ENCODE measurements at regions not wholly inside any gene's neighbourhood (a gene's known extent, or its start where the extent isn't known, plus 50 kb on each side); places are given as distances from the start of the nearest gene placed in this dataset.
A peak's percentile ranks its signal among the peaks of the same experiment; 100 is the strongest.

DNA sequence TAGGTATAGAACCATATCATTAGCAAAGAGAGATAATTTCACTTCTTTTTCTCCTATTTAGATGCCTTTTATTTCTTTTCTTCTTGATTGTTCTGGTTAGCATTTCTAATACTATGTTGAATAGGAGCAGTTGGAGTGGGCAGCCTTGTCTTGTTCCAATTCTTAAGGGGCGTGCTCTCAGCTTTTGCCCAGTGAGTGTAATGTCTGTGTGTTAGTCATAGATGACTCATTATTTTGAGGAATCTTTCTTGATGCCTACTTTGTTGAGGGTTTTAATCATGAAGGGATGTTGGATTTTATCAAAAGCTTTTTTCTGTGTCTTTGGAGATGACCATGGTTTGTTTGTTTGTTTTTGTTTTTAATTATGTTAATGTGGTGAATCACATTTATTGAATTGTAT is 1453.1 kb upstream of the SLC39A10 start:
- TF ChIP-seq, protein P1, sequence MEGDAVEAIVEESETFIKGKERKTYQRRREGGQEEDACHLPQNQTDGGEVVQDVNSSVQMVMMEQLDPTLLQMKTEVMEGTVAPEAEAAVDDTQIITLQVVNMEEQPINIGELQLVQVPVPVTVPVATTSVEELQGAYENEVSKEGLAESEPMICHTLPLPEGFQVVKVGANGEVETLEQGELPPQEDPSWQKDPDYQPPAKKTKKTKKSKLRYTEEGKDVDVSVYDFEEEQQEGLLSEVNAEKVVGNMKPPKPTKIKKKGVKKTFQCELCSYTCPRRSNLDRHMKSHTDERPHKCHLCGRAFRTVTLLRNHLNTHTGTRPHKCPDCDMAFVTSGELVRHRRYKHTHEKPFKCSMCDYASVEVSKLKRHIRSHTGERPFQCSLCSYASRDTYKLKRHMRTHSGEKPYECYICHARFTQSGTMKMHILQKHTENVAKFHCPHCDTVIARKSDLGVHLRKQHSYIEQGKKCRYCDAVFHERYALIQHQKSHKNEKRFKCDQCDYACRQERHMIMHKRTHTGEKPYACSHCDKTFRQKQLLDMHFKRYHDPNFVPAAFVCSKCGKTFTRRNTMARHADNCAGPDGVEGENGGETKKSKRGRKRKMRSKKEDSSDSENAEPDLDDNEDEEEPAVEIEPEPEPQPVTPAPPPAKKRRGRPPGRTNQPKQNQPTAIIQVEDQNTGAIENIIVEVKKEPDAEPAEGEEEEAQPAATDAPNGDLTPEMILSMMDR (IDR thresholded peaks at IDR 0.05; ENCODE audit: low read length) = no peak
- no peak for TF ChIP-seq EZH2phosphoT487 (IDR thresholded peaks at IDR 0.05; ENCODE audit: low read length)
- TF ChIP-seq EZH2 (optimal IDR thresholded peaks at IDR 0.05; ENCODE audit: low read depth, low read length) = no peak
- H3K27ac ChIP-seq (ENCODE audit: low read length) = no peak overlapping the region
- H3K36me3 ChIP-seq (replicated peaks; ENCODE audit: insufficient read depth, low read length) = no peaks in the 10 kb centered on the region
- H3K27me3 ChIP-seq (replicated peaks; ENCODE audit: insufficient read depth, low read length) = no peaks in the 10 kb centered on the region
- no peaks in the 10 kb centered on the region for H3K4me1 ChIP-seq (ENCODE audit: low read length)
- H3K9ac ChIP-seq (ENCODE audit: low read length) = no peak overlapping the region
- H3K9me2 ChIP-seq (replicated peaks; ENCODE audit: insufficient read depth, low read length) = no peaks in the 10 kb centered on the region
- H3K9me3 ChIP-seq (replicated peaks; ENCODE audit: insufficient read depth, low read length) = no peaks in the 10 kb centered on the region
- no peak overlapping the region for H2AFZ ChIP-seq (ENCODE audit: low read length)
- no peak overlapping the region for H3K4me2 ChIP-seq (ENCODE audit: low read depth, low read length)
- H4K20me1 ChIP-seq (ENCODE audit: insufficient read depth, low read length) = no peaks in the 10 kb centered on the region
- H3K4me3 ChIP-seq (ENCODE audit: low read length) = no peak overlapping the region
- no peaks in the 10 kb centered on the region for H3K79me2 ChIP-seq (ENCODE audit: low read length)
- no peak for DNase-seq
- no peaks in the 10 kb centered on the region for H3F3A ChIP-seq (ENCODE audit: insufficient read depth, low read length)

DNA sequence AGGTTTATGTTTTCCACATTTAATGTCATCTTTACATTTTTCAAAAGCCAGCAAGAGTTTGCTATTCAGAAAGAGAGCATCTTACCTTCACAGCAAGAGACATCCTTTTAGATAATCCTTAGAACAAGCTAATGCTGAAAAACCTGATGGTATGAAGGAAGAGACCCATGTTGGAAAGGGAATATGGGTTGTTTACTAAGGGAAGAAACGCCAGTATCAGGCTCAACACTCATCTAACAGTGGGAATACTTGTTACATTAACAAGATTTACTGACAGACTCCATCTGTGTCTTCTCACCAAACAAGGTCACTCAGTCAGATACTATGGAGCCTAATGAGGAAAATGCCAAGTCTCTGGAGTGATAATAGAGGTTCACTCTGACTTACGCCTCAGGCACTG is 1474.1 kb upstream of the SLC39A10 start:
- no peaks in the 10 kb centered on the region for H3K9me2 ChIP-seq (replicated peaks; ENCODE audit: insufficient read depth, low read length)
- no peak for TF ChIP-seq EZH2 (optimal IDR thresholded peaks at IDR 0.05; ENCODE audit: low read depth, low read length)
- TF ChIP-seq, protein P1 (IDR thresholded peaks at IDR 0.05; ENCODE audit: low read length) = no peak
- H3F3A ChIP-seq (ENCODE audit: insufficient read depth, low read length) = no peaks in the 10 kb centered on the region
- no peak overlapping the region for H3K4me3 ChIP-seq (ENCODE audit: low read length)
- H3K79me2 ChIP-seq (ENCODE audit: low read length) = no peaks in the 10 kb centered on the region
- no peaks in the 10 kb centered on the region for H4K20me1 ChIP-seq (ENCODE audit: insufficient read depth, low read length)
- H3K9me3 ChIP-seq (replicated peaks; ENCODE audit: insufficient read depth, low read length) = no peaks in the 10 kb centered on the region
- no peak overlapping the region for H3K9ac ChIP-seq (ENCODE audit: low read length)
- H2AFZ ChIP-seq (ENCODE audit: low read length) = no peak overlapping the region
- H3K4me2 ChIP-seq (ENCODE audit: low read depth, low read length) = no peak overlapping the region
- DNase-seq = no peak
- no peaks in the 10 kb centered on the region for H3K4me1 ChIP-seq (ENCODE audit: low read length)
- no peaks in the 10 kb centered on the region for H3K36me3 ChIP-seq (replicated peaks; ENCODE audit: insufficient read depth, low read length)
- no peak overlapping the region for H3K27ac ChIP-seq (ENCODE audit: low read length)
- no peaks in the 10 kb centered on the region for H3K27me3 ChIP-seq (replicated peaks; ENCODE audit: insufficient read depth, low read length)

DNA sequence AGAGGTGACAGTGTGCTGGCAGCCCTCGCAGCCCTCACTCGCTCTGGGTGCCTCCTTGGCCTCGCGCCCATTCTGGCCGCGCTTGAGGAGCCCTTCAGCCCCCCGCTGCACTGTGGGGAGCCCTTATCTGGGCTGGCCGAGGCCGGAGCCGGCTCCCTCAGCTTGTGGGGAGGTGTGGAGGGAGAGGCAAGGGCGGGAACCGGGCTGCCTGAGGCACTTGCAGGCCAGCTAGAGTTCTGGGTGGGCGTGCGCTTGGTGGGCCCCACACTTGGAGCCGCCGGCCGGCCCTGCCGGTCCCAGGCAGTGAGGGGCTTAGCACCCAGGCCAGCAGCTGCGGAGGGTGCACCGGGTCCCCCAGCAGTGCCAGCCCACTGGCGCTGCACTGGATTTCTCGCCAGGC is 1480.9 kb upstream of the SLC39A10 start:
- Histone ChIP-seq H3F3A (ENCODE audit: insufficient read depth, low read length) (no peaks in the 10 kb centered on the region), H2AFZ (ENCODE audit: low read length) (no peak overlapping the region), H3K9me2 (replicated peaks; ENCODE audit: insufficient read depth, low read length) (no peaks in the 10 kb centered on the region), H3K27me3 (replicated peaks; ENCODE audit: insufficient read depth, low read length) (no peaks in the 10 kb centered on the region), H3K9me3 (replicated peaks; ENCODE audit: insufficient read depth, low read length) (no peaks in the 10 kb centered on the region), H3K4me3 (ENCODE audit: low read length) (no peak overlapping the region), H4K20me1 (ENCODE audit: insufficient read depth, low read length) (no peaks in the 10 kb centered on the region), H3K4me1 (ENCODE audit: low read length) (no peaks in the 10 kb centered on the region), H3K4me2 (ENCODE audit: low read depth, low read length) (no peak overlapping the region), H3K9ac (ENCODE audit: low read length) (no peak overlapping the region), H3K27ac (ENCODE audit: low read length) (no peak overlapping the region), H3K79me2 (ENCODE audit: low read length) (no peaks in the 10 kb centered on the region), H3K36me3 (replicated peaks; ENCODE audit: insufficient read depth, low read length) (no peaks in the 10 kb centered on the region)
- DNase-seq = no peak
- no peak for TF ChIP-seq EZH2 (optimal IDR thresholded peaks at IDR 0.05; ENCODE audit: low read depth, low read length)

DNA sequence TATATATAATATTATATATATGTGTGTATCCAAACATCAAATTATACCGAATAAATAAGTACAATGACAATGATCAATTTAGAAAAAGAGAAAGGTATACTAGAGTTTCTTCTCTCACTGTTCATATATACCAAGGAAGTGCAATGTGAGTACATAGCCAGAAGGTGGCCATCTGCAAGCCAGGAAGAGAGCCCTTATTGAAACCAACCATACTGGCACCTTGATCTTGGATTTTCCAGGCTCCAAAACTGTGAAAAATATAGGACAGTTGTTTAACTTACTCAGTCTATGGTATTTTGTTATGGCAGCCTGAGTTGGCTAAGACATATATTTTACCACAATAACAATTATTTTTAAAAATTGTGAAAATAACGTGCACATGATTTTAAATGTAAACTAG is 1490.2 kb upstream of the SLC39A10 start:
- no peak for TF ChIP-seq EZH2phosphoT487 (IDR thresholded peaks at IDR 0.05; ENCODE audit: low read length)
- TF ChIP-seq EZH2 (optimal IDR thresholded peaks at IDR 0.05; ENCODE audit: low read depth, low read length) = no peak
- TF ChIP-seq, protein P1 (IDR thresholded peaks at IDR 0.05; ENCODE audit: low read length) = peak; percentile 46

More for the DNA sequence above, 1490.2 kb upstream of the SLC39A10 start:
- no peaks in the 10 kb centered on the region for H3K9me3 ChIP-seq (replicated peaks; ENCODE audit: insufficient read depth, low read length)
- H3K27me3 ChIP-seq (replicated peaks; ENCODE audit: insufficient read depth, low read length) = no peaks in the 10 kb centered on the region
- no peaks in the 10 kb centered on the region for H4K20me1 ChIP-seq (ENCODE audit: insufficient read depth, low read length)
- no peaks in the 10 kb centered on the region for H3F3A ChIP-seq (ENCODE audit: insufficient read depth, low read length)
- no peaks in the 10 kb centered on the region for H3K79me2 ChIP-seq (ENCODE audit: low read length)
- H3K4me2 ChIP-seq (ENCODE audit: low read depth, low read length) = no peak overlapping the region
- no peak overlapping the region for H3K9ac ChIP-seq (ENCODE audit: low read length)
- H3K4me3 ChIP-seq (ENCODE audit: low read length) = no peak overlapping the region
- no peak overlapping the region for H2AFZ ChIP-seq (ENCODE audit: low read length)
- H3K36me3 ChIP-seq (replicated peaks; ENCODE audit: insufficient read depth, low read length) = no peaks in the 10 kb centered on the region
- H3K27ac ChIP-seq (ENCODE audit: low read length) = no peak overlapping the region
- DNase-seq = peak; percentile 33
- H3K9me2 ChIP-seq (replicated peaks; ENCODE audit: insufficient read depth, low read length) = no peaks in the 10 kb centered on the region
- H3K4me1 ChIP-seq (ENCODE audit: low read length) = no peaks in the 10 kb centered on the region
